ENCODE measurements at regions not wholly inside any gene's neighbourhood (a gene's known extent, or its start where the extent isn't known, plus 50 kb on each side); places are given as distances from the start of the nearest gene placed in this dataset.

- no peak overlapping the region for H3K27ac ChIP-seq (ENCODE audit: low read depth in 1 of 2, low read length in 2 of 2)
- H3K79me2 ChIP-seq (ENCODE audit: insufficient read depth, low read length): no peaks in the 10 kb centered on the region
- 100% methylated on average over 4 of the region's 5 CpGs for WGBS (ENCODE audit: insufficient coverage)
- intact Hi-C loops (cut with micrococcal nuclease): no loop called here
- no peaks in the 10 kb centered on the region for H4K20me1 ChIP-seq (ENCODE audit: insufficient read depth, low read length)
- Mint-ChIP-seq H3K4me1 (no peaks in the 10 kb centered on the region), H3K27me3 (ENCODE audit: low read depth in 3 of 3) (peaks cover 2 to 5% (median 2%) of the 10 kb centered on the region in 3 donors), H3K9me3 (peaks cover 0 to 2% (median 0%) of the 10 kb centered on the region in 7 donors), H3K4me3 (no peak overlapping the region), H3K36me3 (no peaks in the 10 kb centered on the region), H3K27ac (no peak overlapping the region)
- no peaks in the 10 kb centered on the region for H3K36me3 ChIP-seq (replicated peaks in 1 of 2; ENCODE audit: control insufficient read depth in 1 of 2, insufficient read depth in 2 of 2, low read length in 2 of 2)
- H2AFZ ChIP-seq (ENCODE audit: insufficient read depth, low read depth, low read length, poor library complexity, severe bottlenecking): no peak overlapping the region
- DNase-seq: no peak
- no peaks in the 10 kb centered on the region for H3K27me3 ChIP-seq (ENCODE audit: control insufficient read depth in 2 of 2, insufficient read depth in 2 of 2, low read length in 2 of 2)
- no peak overlapping the region for H3K9ac ChIP-seq (ENCODE audit: insufficient read depth, low read length, poor library complexity, severe bottlenecking)
- no peak overlapping the region for H3K4me3 ChIP-seq (replicated peaks in 1 of 3; ENCODE audit: low read depth in 2 of 3, low read length in 3 of 3)
- H3K4me1 ChIP-seq (ENCODE audit: control insufficient read depth in 1 of 2, insufficient read depth in 2 of 2, low read length in 2 of 2): no peaks in the 10 kb centered on the region
- no peaks in the 10 kb centered on the region for H3K9me3 ChIP-seq (replicated peaks in 1 of 2; ENCODE audit: control insufficient read depth in 1 of 2, insufficient read depth in 1 of 2, low read length in 2 of 2)
- no peak overlapping the region for H3K4me2 ChIP-seq (replicated peaks; ENCODE audit: extremely low read depth, low read length, poor library complexity, severe bottlenecking)
- no peak for TF ChIP-seq CTCF (IDR thresholded peaks at IDR 0.05)
These were observed 186.2 kb upstream of the BMPER start for GRCh38 chr7:33719059-33719581.

GRCh38 chr7:33720139-33720538 is 185.2 kb upstream of the BMPER start:
- H3K27me3 ChIP-seq (ENCODE audit: control insufficient read depth in 2 of 2, insufficient read depth in 2 of 2, low read length in 2 of 2): no peaks in the 10 kb centered on the region
- H3K79me2 ChIP-seq (ENCODE audit: insufficient read depth, low read length): no peaks in the 10 kb centered on the region
- no peaks in the 10 kb centered on the region for H3K36me3 ChIP-seq (replicated peaks in 1 of 2; ENCODE audit: control insufficient read depth in 1 of 2, insufficient read depth in 2 of 2, low read length in 2 of 2)
- H3K36me3 Mint-ChIP-seq: no peaks in the 10 kb centered on the region
- no peaks in the 10 kb centered on the region for H3K4me1 Mint-ChIP-seq
- peaks cover 0 to 2% (median 0%) of the 10 kb centered on the region in 7 donors for H3K9me3 Mint-ChIP-seq
- no peak for TF ChIP-seq CTCF (IDR thresholded peaks at IDR 0.05)
- H3K27me3 Mint-ChIP-seq (ENCODE audit: low read depth in 3 of 3): peaks cover 2% of the 10 kb centered on the region in 3 donors
- DNase-seq: no peak
- no peaks in the 10 kb centered on the region for H3K4me1 ChIP-seq (ENCODE audit: control insufficient read depth in 1 of 2, insufficient read depth in 2 of 2, low read length in 2 of 2)
- H2AFZ ChIP-seq (ENCODE audit: insufficient read depth, low read depth, low read length, poor library complexity, severe bottlenecking): no peak overlapping the region
- WGBS (ENCODE audit: insufficient coverage): 83% methylated on average over 2 of the region's 4 CpGs
- no peak overlapping the region for H3K27ac Mint-ChIP-seq
- H3K9me3 ChIP-seq (replicated peaks in 1 of 2; ENCODE audit: control insufficient read depth in 1 of 2, insufficient read depth in 1 of 2, low read length in 2 of 2): no peaks in the 10 kb centered on the region
- H3K9ac ChIP-seq (ENCODE audit: insufficient read depth, low read length, poor library complexity, severe bottlenecking): no peak overlapping the region
- H4K20me1 ChIP-seq (ENCODE audit: insufficient read depth, low read length): no peaks in the 10 kb centered on the region
- H3K4me3 ChIP-seq (replicated peaks in 1 of 3; ENCODE audit: low read depth in 2 of 3, low read length in 3 of 3): no peak overlapping the region
- intact Hi-C loops (cut with micrococcal nuclease): no loop called here
- no peak overlapping the region for H3K27ac ChIP-seq (ENCODE audit: low read depth in 1 of 2, low read length in 2 of 2)
- H3K4me2 ChIP-seq (replicated peaks; ENCODE audit: extremely low read depth, low read length, poor library complexity, severe bottlenecking): no peak overlapping the region
- no peak overlapping the region for H3K4me3 Mint-ChIP-seq
